ENCODE measurements at regions not wholly inside any gene's neighbourhood (a gene's known extent, or its start where the extent isn't known, plus 50 kb on each side); places are given as distances from the start of the nearest gene placed in this dataset.
"Not testable (repeated sequence)": the region's sequence is repeated elsewhere in the genome, so short reads cannot be mapped to it uniquely, and the experiment has no call there.

DNA sequence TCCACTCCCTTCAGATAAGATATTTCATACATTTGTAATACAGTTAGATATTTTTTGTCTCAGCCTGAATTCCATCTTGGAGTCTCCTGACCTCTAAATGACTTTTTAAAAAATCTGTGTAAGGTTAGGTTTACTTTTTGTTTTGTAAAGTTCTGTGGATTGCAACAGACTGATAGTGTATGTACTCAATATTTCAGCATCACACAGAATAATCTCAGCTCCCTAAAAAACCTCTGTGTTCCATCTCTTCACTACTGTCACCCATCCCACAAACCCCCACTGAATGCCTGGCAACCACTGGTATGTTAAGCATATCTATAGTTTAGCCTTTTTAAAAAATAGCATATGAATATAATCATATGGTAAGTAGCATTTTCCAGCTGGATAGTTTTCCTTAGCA is 951.1 kb upstream of the ADAMTS5 start:
- H3K9me3 ChIP-seq (ENCODE audit: insufficient read depth, low read depth, low read length); H3K4me1 ChIP-seq (ENCODE audit: insufficient read depth, low read length, poor library complexity, severe bottlenecking); H2AFZ ChIP-seq (ENCODE audit: low read length); H3F3A ChIP-seq (ENCODE audit: low read depth); H3K27me3 ChIP-seq (ENCODE audit: insufficient read depth, low read length, poor library complexity, severe bottlenecking); H3K36me3 ChIP-seq (ENCODE audit: insufficient read depth, low read length); H3K9ac ChIP-seq (ENCODE audit: low read depth, low read length, poor library complexity, severe bottlenecking); H3K4me3 ChIP-seq (ENCODE audit: low read length, poor library complexity, severe bottlenecking); H3K79me2 ChIP-seq (ENCODE audit: insufficient read depth, low read length); H3K9me2 ChIP-seq (replicated peaks; ENCODE audit: low read depth, low read length); H4K20me1 ChIP-seq (ENCODE audit: insufficient read depth, low read length, poor library complexity, severe bottlenecking); H3K4me2 ChIP-seq (ENCODE audit: low read depth, low read length, poor library complexity, severe bottlenecking): not testable (repeated sequence)

DNA sequence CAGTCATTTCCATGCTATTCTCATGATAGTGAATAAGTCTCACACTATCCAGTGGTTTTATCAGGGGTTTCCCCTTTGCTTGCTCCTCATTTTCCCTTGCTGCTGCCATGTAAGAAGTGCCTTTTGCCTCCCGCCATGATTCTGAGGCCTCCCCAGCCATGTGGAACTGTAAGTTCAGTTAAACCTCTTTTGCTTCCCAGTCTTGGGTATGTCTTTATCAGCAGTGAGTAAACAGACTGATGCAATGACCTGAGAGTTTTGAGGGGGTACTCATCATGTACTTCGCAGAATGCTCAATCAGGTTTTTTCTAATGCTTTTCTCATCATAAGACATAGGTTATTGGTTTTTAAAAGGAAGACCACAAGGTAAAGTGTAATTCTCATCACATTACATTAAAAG is 949.4 kb upstream of the ADAMTS5 start:
- H2AFZ ChIP-seq (ENCODE audit: low read length); H3F3A ChIP-seq (ENCODE audit: low read depth); H3K9me2 ChIP-seq (replicated peaks; ENCODE audit: low read depth, low read length); H3K4me2 ChIP-seq (ENCODE audit: low read depth, low read length, poor library complexity, severe bottlenecking); H4K20me1 ChIP-seq (ENCODE audit: insufficient read depth, low read length, poor library complexity, severe bottlenecking); H3K27me3 ChIP-seq (ENCODE audit: insufficient read depth, low read length, poor library complexity, severe bottlenecking); H3K36me3 ChIP-seq (ENCODE audit: insufficient read depth, low read length); H3K9ac ChIP-seq (ENCODE audit: low read depth, low read length, poor library complexity, severe bottlenecking); H3K4me1 ChIP-seq (ENCODE audit: insufficient read depth, low read length, poor library complexity, severe bottlenecking); H3K9me3 ChIP-seq (ENCODE audit: insufficient read depth, low read depth, low read length); H3K4me3 ChIP-seq (ENCODE audit: low read length, poor library complexity, severe bottlenecking); H3K79me2 ChIP-seq (ENCODE audit: insufficient read depth, low read length): not testable (repeated sequence)

- H3K4me3 ChIP-seq (ENCODE audit: low read length, poor library complexity, severe bottlenecking); H3K4me2 ChIP-seq (ENCODE audit: low read depth, low read length, poor library complexity, severe bottlenecking); H3K4me1 ChIP-seq (ENCODE audit: insufficient read depth, low read length, poor library complexity, severe bottlenecking); H3K9me3 ChIP-seq (ENCODE audit: insufficient read depth, low read depth, low read length); H3K36me3 ChIP-seq (ENCODE audit: insufficient read depth, low read length); H3F3A ChIP-seq (ENCODE audit: low read depth); H3K9me2 ChIP-seq (replicated peaks; ENCODE audit: low read depth, low read length); H3K9ac ChIP-seq (ENCODE audit: low read depth, low read length, poor library complexity, severe bottlenecking); H3K27me3 ChIP-seq (ENCODE audit: insufficient read depth, low read length, poor library complexity, severe bottlenecking); H2AFZ ChIP-seq (ENCODE audit: low read length); H4K20me1 ChIP-seq (ENCODE audit: insufficient read depth, low read length, poor library complexity, severe bottlenecking); H3K79me2 ChIP-seq (ENCODE audit: insufficient read depth, low read length): not testable (repeated sequence)
Observed at GRCh38 chr21:27912133-27912532, 945.2 kb upstream of the ADAMTS5 start.

DNA sequence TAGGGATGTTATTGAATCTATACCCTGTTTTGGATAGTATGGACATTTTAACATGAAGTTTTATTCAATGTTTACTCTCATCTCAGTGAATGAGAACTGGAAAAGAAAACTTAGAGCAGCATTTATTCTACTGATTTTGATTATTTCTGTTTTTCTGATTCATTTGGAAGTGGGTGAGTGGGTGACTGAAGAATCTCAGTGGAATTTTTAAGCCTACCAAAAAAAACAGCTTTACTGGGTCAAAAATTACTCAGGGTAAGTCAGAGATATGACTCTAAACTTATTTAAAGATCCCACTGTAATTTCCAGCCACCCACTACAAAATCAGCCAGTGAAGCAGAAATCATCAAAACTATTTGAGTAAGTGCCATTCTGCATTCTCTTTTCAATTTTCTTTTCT is 942.6 kb upstream of the ADAMTS5 start:
- H3K27me3 ChIP-seq (ENCODE audit: insufficient read depth, low read length, poor library complexity, severe bottlenecking); H3K36me3 ChIP-seq (ENCODE audit: insufficient read depth, low read length); H3F3A ChIP-seq (ENCODE audit: low read depth); H4K20me1 ChIP-seq (ENCODE audit: insufficient read depth, low read length, poor library complexity, severe bottlenecking); H3K9me3 ChIP-seq (ENCODE audit: insufficient read depth, low read depth, low read length); H3K4me3 ChIP-seq (ENCODE audit: low read length, poor library complexity, severe bottlenecking); H2AFZ ChIP-seq (ENCODE audit: low read length); H3K4me2 ChIP-seq (ENCODE audit: low read depth, low read length, poor library complexity, severe bottlenecking); H3K4me1 ChIP-seq (ENCODE audit: insufficient read depth, low read length, poor library complexity, severe bottlenecking); H3K9me2 ChIP-seq (replicated peaks; ENCODE audit: low read depth, low read length); H3K9ac ChIP-seq (ENCODE audit: low read depth, low read length, poor library complexity, severe bottlenecking); H3K79me2 ChIP-seq (ENCODE audit: insufficient read depth, low read length): not testable (repeated sequence)

DNA sequence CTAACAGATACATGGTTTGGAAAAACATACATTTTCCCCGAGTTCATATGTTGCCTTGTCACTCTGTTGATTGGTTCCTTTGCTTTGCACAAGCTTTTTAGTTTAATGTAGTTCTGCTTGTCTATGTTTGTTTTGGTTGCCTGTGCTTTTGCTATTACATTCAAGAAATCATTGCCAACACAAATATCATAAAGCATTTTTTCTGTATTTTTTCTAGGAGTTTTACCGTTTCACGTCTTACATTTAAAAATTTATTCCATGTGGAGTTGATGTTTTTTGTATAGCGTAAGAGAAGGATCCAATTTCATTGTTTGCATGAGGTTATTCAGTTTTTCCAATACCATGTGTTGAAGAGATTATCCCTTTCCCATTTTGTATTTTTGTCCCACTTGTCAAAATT is 941.9 kb upstream of the ADAMTS5 start:
- not testable (repeated sequence) for H3K9me3 ChIP-seq (ENCODE audit: insufficient read depth, low read depth, low read length); H4K20me1 ChIP-seq (ENCODE audit: insufficient read depth, low read length, poor library complexity, severe bottlenecking); H3K4me3 ChIP-seq (ENCODE audit: low read length, poor library complexity, severe bottlenecking); H3K4me2 ChIP-seq (ENCODE audit: low read depth, low read length, poor library complexity, severe bottlenecking); H3K36me3 ChIP-seq (ENCODE audit: insufficient read depth, low read length); H3K9ac ChIP-seq (ENCODE audit: low read depth, low read length, poor library complexity, severe bottlenecking); H3K4me1 ChIP-seq (ENCODE audit: insufficient read depth, low read length, poor library complexity, severe bottlenecking); H3K27me3 ChIP-seq (ENCODE audit: insufficient read depth, low read length, poor library complexity, severe bottlenecking); H2AFZ ChIP-seq (ENCODE audit: low read length); H3F3A ChIP-seq (ENCODE audit: low read depth); H3K9me2 ChIP-seq (replicated peaks; ENCODE audit: low read depth, low read length); H3K79me2 ChIP-seq (ENCODE audit: insufficient read depth, low read length)

- H3K9me2 ChIP-seq (replicated peaks; ENCODE audit: low read depth, low read length); H4K20me1 ChIP-seq (ENCODE audit: insufficient read depth, low read length, poor library complexity, severe bottlenecking); H3F3A ChIP-seq (ENCODE audit: low read depth); H2AFZ ChIP-seq (ENCODE audit: low read length); H3K79me2 ChIP-seq (ENCODE audit: insufficient read depth, low read length); H3K9ac ChIP-seq (ENCODE audit: low read depth, low read length, poor library complexity, severe bottlenecking); H3K9me3 ChIP-seq (ENCODE audit: insufficient read depth, low read depth, low read length); H3K27me3 ChIP-seq (ENCODE audit: insufficient read depth, low read length, poor library complexity, severe bottlenecking); H3K4me2 ChIP-seq (ENCODE audit: low read depth, low read length, poor library complexity, severe bottlenecking); H3K4me1 ChIP-seq (ENCODE audit: insufficient read depth, low read length, poor library complexity, severe bottlenecking); H3K4me3 ChIP-seq (ENCODE audit: low read length, poor library complexity, severe bottlenecking); H3K36me3 ChIP-seq (ENCODE audit: insufficient read depth, low read length): not testable (repeated sequence)
Observed at GRCh38 chr21:27902904-27903303, 936.0 kb upstream of the ADAMTS5 start.

- H3K4me3 ChIP-seq (ENCODE audit: low read length, poor library complexity, severe bottlenecking); H4K20me1 ChIP-seq (ENCODE audit: insufficient read depth, low read length, poor library complexity, severe bottlenecking); H3K9me3 ChIP-seq (ENCODE audit: insufficient read depth, low read depth, low read length); H3F3A ChIP-seq (ENCODE audit: low read depth); H3K9me2 ChIP-seq (replicated peaks; ENCODE audit: low read depth, low read length); H3K36me3 ChIP-seq (ENCODE audit: insufficient read depth, low read length); H3K79me2 ChIP-seq (ENCODE audit: insufficient read depth, low read length); H3K4me1 ChIP-seq (ENCODE audit: insufficient read depth, low read length, poor library complexity, severe bottlenecking); H3K9ac ChIP-seq (ENCODE audit: low read depth, low read length, poor library complexity, severe bottlenecking); H2AFZ ChIP-seq (ENCODE audit: low read length); H3K4me2 ChIP-seq (ENCODE audit: low read depth, low read length, poor library complexity, severe bottlenecking); H3K27me3 ChIP-seq (ENCODE audit: insufficient read depth, low read length, poor library complexity, severe bottlenecking): not testable (repeated sequence)
Observed at GRCh38 chr21:27893619-27894018, 926.7 kb upstream of the ADAMTS5 start.

GRCh38 chr21:27891495-27891894 is 924.6 kb upstream of the ADAMTS5 start:
- H4K20me1 ChIP-seq (ENCODE audit: insufficient read depth, low read length, poor library complexity, severe bottlenecking); H3K9me3 ChIP-seq (ENCODE audit: insufficient read depth, low read depth, low read length); H3K36me3 ChIP-seq (ENCODE audit: insufficient read depth, low read length); H3F3A ChIP-seq (ENCODE audit: low read depth); H3K4me3 ChIP-seq (ENCODE audit: low read length, poor library complexity, severe bottlenecking); H3K4me1 ChIP-seq (ENCODE audit: insufficient read depth, low read length, poor library complexity, severe bottlenecking); H3K9ac ChIP-seq (ENCODE audit: low read depth, low read length, poor library complexity, severe bottlenecking); H2AFZ ChIP-seq (ENCODE audit: low read length); H3K79me2 ChIP-seq (ENCODE audit: insufficient read depth, low read length); H3K27me3 ChIP-seq (ENCODE audit: insufficient read depth, low read length, poor library complexity, severe bottlenecking); H3K9me2 ChIP-seq (replicated peaks; ENCODE audit: low read depth, low read length); H3K4me2 ChIP-seq (ENCODE audit: low read depth, low read length, poor library complexity, severe bottlenecking): not testable (repeated sequence)

Measured in Loucy (cell line).